ENCODE measurements at regions not wholly inside any gene's neighbourhood (a gene's known extent, or its start where the extent isn't known, plus 50 kb on each side); places are given as distances from the start of the nearest gene placed in this dataset.

DNA sequence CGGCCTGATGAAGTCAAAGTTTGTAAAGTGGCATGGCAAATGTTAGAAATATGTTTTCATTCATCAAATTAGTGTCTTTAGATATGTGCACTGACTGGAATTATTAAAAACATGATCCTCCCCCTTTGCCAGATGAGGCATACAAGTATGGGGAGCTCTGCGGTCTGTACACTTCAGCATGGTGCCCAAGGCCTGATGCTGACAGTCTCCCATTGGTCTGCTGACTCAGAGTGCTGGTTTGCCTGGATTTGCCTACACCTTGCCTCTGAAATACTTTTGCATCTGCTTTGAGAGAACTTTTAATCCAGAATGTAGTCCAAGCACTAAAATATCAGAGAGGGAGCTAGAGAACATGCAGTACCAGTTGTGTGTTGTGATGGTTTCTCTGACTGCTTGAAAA is 354.3 kb upstream of the ACTBL2 start:
- TF ChIP-seq POLR2AphosphoS5 (IDR thresholded peaks at IDR 0.05; ENCODE audit: borderline replicate concordance, low read depth, low read length) (no peak), EZH2 (IDR thresholded peaks at IDR 0.05) (no peak)

Measured in SK-N-MC (cell line).